ENCODE measurements at regions not wholly inside any gene's neighbourhood (a gene's known extent, or its start where the extent isn't known, plus 50 kb on each side); places are given as distances from the start of the nearest gene placed in this dataset.

DNA sequence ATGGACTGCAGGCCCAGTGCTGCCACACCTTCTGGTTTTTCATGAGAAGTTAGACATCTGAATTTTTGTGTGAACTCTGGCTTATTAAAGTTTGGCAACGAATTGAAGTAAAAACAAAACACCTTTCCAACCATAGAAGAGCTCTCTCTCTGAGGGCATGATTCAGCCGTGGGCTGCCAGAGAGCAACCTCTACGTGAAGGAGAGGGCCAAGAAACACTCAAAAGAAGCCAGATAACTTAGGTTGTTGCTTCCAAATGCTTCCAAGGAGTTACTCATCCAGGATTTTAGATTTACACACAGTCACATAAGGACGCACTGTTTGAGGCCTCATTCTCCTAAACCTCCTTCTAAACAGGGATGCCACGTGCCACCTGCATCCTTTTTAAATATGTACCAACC lies 65.5 kb downstream of the NRN1 start:
- no peak for FAIRE-seq
- TF ChIP-seq, protein P1, sequence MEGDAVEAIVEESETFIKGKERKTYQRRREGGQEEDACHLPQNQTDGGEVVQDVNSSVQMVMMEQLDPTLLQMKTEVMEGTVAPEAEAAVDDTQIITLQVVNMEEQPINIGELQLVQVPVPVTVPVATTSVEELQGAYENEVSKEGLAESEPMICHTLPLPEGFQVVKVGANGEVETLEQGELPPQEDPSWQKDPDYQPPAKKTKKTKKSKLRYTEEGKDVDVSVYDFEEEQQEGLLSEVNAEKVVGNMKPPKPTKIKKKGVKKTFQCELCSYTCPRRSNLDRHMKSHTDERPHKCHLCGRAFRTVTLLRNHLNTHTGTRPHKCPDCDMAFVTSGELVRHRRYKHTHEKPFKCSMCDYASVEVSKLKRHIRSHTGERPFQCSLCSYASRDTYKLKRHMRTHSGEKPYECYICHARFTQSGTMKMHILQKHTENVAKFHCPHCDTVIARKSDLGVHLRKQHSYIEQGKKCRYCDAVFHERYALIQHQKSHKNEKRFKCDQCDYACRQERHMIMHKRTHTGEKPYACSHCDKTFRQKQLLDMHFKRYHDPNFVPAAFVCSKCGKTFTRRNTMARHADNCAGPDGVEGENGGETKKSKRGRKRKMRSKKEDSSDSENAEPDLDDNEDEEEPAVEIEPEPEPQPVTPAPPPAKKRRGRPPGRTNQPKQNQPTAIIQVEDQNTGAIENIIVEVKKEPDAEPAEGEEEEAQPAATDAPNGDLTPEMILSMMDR (IDR thresholded peaks at IDR 0.05; ENCODE audit: borderline replicate concordance, extremely low read depth, insufficient read depth), result no peak

DNA sequence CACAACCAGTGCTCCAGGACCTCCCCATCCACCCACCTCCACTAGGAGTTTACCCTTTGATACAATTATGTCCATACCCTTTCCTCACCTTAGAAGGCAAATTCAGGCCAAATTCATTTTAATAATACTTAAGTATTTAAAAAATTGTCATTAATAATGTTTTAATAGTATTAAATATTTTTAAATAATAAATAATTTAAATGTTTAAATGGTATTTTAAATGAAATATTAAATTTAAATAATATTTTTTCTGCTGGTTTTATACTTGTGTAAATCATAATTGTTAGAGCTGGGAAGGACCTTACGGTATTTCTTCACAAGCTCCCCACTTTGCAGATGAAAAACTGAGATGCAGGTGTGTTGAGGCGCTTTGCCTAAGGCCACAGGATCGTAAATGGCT lies 67.8 kb downstream of the NRN1 start:
- intact Hi-C loops (cut with DNase I), result no loop called here
- Histone ChIP-seq H3K9me3 (ENCODE audit: control insufficient read depth in 2 of 3, insufficient read depth in 1 of 3, low read length in 3 of 3) (peaks cover 0 to 4% (median 0%) of the 10 kb centered on the region in 3 donors), H3K4me3 (ENCODE audit: low read length in 3 of 3) (no peak overlapping the region), H3K4me1 (ENCODE audit: control insufficient read depth in 2 of 3, insufficient read depth in 2 of 3, low read depth in 1 of 3, low read length in 3 of 3) (no peaks in the 10 kb centered on the region), H3K27ac (ENCODE audit: low read depth in 2 of 2, low read length in 2 of 2) (no peak overlapping the region), H3K27me3 (ENCODE audit: control insufficient read depth, insufficient read depth, low read length) (no peaks in the 10 kb centered on the region), H3K9ac (ENCODE audit: low read length in 3 of 3) (no peak overlapping the region), H3K36me3 (ENCODE audit: control insufficient read depth in 2 of 3, insufficient read depth in 3 of 3, low read length in 3 of 3) (no peaks in the 10 kb centered on the region)
- FAIRE-seq (peak; percentile 51), DNase-seq (no peak)
- TF ChIP-seq, protein P1 (IDR thresholded peaks at IDR 0.05; ENCODE audit: borderline replicate concordance, extremely low read depth, insufficient read depth), result no peak

More for the DNA sequence above, 65.5 kb downstream of the NRN1 start:
- H3K27ac ChIP-seq (ENCODE audit: low read depth in 2 of 2, low read length in 2 of 2), result no peak overlapping the region
- no peak for DNase-seq
- no peaks in the 10 kb centered on the region for H3K4me1 ChIP-seq (ENCODE audit: control insufficient read depth in 2 of 3, insufficient read depth in 2 of 3, low read depth in 1 of 3, low read length in 3 of 3)
- no peaks in the 10 kb centered on the region for H3K36me3 ChIP-seq (ENCODE audit: control insufficient read depth in 2 of 3, insufficient read depth in 3 of 3, low read length in 3 of 3)
- H3K27me3 ChIP-seq (ENCODE audit: control insufficient read depth, insufficient read depth, low read length), result no peaks in the 10 kb centered on the region
- intact Hi-C loops (cut with DNase I), result no loop called here
- H3K9ac ChIP-seq (ENCODE audit: low read length in 3 of 3), result no peak overlapping the region
- no peak overlapping the region for H3K4me3 ChIP-seq (ENCODE audit: low read length in 3 of 3)
- peaks cover 0 to 4% (median 0%) of the 10 kb centered on the region in 3 donors for H3K9me3 ChIP-seq (ENCODE audit: control insufficient read depth in 2 of 3, insufficient read depth in 1 of 3, low read length in 3 of 3)

DNA sequence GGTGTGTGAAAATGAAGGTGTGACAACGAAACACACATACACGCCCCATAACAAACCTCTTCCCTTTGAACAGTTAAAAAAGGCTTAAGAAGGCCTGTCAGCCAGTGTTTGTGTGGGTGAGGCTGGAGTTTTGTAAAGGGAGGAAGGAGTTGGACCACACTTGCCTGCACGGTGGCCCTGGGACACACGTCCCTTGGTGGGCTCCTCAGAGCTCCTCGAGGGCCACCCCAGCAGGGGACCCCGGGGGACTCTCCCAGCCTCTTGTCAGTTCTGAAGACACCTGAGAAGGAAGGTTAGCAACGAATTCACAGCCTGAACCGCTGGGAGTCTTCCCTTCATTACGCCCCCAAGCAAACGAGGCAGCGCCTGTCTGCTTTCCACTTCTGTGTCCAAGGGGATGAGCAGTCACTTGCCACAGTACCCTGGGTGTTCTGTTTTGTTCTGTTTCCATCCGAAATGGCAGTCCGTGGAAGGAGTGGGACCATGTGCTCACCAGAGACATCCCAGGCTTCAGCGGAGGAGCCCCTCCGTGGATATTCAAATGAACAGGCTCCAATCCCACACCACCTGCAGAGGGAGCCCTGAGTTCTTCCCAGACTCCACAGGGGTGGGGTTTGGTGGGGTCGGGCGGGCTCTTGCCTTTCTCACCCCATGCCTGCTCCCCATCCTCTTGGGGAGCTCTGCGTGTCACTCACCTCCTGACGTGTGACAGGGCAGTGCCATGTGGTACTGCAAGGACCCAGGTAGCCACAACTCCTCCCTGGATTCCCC lies 68.6 kb downstream of the NRN1 start:
- H3K9me3 ChIP-seq (ENCODE audit: control insufficient read depth in 2 of 3, insufficient read depth in 1 of 3, low read length in 3 of 3), result peaks cover 0 to 4% (median 0%) of the 10 kb centered on the region in 3 donors
- intact Hi-C loops (cut with DNase I), result no loop called here
- no peaks in the 10 kb centered on the region for H3K4me1 ChIP-seq (ENCODE audit: control insufficient read depth in 2 of 3, insufficient read depth in 2 of 3, low read depth in 1 of 3, low read length in 3 of 3)
- no peaks in the 10 kb centered on the region for H3K36me3 ChIP-seq (ENCODE audit: control insufficient read depth in 2 of 3, insufficient read depth in 3 of 3, low read length in 3 of 3)
- H3K27me3 ChIP-seq (ENCODE audit: control insufficient read depth, insufficient read depth, low read length), result no peaks in the 10 kb centered on the region
- FAIRE-seq (no peak), DNase-seq (no peak)
- H3K9ac ChIP-seq (ENCODE audit: low read length in 3 of 3), result no peak overlapping the region
- TF ChIP-seq, protein P1 (IDR thresholded peaks at IDR 0.05; ENCODE audit: borderline replicate concordance, extremely low read depth, insufficient read depth), result no peak
- H3K4me3 ChIP-seq (ENCODE audit: low read length in 3 of 3), result no peak overlapping the region
- no peak overlapping the region for H3K27ac ChIP-seq (ENCODE audit: low read depth in 2 of 2, low read length in 2 of 2)

All from kidney (tissue), 13 donors.